ENCODE measurements at regions not wholly inside any gene's neighbourhood (a gene's known extent, or its start where the extent isn't known, plus 50 kb on each side); places are given as distances from the start of the nearest gene placed in this dataset.

DNA sequence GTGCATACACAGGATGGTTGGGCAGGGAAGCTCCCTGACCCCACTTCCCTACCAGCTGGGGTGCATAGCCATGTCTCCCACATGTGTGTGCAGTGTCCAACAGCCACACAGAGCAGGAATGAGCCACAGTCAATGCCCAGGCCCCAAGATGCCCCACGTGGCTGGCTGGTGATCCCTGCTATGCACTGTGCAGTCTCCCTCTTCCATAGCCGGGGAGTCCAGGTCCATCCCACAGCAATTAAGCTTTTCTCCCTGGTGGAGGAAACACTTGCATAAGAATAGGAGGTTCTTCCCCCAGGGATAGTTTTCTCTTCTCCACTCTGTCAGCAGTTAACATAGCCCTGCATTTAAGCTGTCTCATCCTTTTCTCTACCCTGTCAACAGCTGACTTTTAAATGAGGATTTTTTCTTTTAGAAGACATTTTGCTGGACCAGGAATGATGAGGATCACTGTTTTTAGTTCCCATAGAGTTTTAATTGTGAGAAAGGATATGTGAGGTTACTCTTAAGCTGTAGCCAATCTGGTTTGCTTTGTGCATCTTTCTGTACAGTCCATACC lies 396.5 kb upstream of the VWC2 start:
- no peak for DNase-seq (ENCODE audit: low spot score)

DNA sequence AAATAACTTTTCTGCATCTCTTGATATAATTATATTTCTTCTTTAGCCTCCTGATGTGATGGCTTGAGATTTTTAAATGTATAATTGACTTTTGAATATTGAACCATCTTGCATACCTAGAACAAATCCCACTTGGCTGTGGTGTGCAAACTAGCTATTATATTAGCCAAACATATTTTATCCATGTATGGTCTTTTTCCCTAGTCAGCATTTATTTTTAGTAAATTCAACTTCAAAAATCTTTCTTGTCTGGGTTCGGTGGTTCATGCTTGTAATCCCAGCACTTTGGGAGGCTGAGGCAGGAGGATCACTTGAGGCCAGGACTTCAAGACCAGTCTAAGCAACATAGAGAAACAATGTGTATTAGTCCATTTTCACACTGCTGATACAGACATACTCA lies 386.6 kb upstream of the VWC2 start:
- no peak for DNase-seq (ENCODE audit: low spot score)

DNA sequence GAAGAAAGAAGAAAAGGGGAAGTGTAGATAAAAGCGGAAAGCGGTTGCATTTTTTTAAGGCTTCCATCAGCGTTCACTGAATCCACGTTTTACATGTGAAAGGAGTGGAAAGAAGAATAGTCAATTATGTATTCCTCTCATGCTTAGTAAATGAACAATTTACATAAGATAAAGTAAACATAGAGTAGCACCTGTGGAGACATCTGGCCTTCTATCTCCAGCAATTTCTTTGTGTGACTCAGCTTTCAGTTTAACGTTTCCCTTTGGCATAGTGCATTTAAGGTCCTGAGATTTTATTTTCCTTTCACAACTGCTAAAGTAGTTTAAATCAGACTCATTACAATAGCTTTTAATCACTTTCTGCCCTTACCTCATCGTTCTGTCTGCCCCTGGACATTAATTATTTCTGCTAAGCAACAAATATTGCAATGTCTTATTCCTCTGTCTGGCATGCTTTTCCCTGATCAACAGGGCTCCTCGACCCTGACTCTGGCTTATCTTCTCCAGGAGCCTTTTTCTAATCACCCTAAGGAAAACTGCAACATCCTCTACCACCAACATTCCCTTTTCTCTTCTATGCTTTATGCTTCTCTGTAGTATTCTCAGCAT lies 383.5 kb upstream of the VWC2 start:
- no peak for DNase-seq (ENCODE audit: low spot score)

DNA sequence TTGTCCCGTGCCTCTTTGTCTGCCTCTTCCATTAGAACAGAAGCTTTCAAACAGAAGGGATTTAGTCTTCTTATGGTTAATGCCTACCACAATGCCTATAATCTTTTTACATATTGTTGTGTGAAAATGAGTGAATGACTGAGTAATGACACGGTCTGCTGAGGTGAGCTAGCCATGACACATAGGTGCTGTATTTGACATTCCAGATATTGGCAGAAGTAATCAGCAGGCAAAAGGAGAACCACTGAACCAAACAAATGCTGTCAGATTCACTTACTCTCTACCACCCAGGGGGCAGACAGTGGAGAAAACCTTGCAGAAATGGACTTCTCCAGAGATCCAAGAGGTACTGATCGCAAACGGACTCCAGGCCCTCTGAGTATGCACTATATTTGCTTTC lies 377.2 kb upstream of the VWC2 start:
- DNase-seq (ENCODE audit: low spot score) = no peak

DNA sequence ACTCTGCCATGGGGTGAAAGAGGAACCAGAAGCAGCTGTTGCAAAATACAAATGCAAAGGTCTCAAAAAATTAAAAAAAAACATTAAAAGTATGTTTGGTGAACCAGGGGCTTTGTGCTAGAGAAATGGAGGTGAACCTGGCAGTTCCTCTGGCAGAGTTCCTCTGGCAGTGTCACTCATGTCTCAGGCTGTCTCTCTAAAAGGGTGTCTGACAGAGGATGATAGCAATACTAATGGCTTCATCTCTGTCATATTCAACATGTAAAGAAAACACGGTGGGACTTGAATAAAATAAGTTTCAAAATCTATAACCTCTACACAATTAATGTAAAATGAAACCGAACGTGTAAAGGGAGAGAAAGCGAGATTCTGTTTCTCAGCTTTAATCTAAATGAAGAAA lies 375.7 kb upstream of the VWC2 start:
- no peak for DNase-seq (ENCODE audit: low spot score)

DNA sequence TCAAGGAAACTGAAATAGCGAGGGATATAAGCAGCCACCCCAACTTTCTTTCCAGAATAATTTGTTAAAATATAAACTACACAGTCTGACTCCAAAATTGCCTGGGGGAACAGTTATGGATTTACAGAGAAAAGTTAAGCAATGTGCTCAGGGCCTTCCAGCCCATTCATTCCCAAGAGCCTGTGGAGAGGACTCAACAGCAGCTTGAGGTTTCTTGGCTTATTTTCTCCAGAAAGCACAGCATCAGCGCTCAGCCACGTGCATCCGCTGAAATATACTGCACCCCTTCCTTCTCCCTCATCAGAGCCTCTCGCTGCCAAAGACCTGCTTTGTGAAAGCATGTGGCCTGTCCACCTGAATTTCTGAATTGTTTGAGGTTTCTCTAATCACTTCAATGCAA lies 375.2 kb upstream of the VWC2 start:
- DNase-seq (ENCODE audit: low spot score) = no peak

DNA sequence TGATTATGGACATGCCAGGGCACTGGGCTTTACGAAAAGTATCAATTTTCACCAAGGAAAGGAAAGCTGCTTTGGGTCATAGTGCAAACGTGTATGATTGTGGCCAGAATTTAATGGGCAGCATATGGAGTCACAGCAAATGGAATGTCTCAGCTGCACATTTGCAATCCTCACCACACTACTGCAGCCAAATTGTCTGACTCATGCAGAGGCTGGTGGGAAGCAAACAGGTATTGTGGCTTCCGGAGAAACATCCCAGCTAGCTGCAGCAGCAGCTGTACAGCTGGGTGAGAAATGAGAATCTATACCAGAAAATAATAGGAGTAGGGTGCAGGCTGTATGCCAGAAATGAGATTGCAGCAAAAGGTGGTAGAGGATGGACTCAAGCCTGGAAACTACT lies 374.7 kb upstream of the VWC2 start:
- no peak for DNase-seq (ENCODE audit: low spot score)

DNA sequence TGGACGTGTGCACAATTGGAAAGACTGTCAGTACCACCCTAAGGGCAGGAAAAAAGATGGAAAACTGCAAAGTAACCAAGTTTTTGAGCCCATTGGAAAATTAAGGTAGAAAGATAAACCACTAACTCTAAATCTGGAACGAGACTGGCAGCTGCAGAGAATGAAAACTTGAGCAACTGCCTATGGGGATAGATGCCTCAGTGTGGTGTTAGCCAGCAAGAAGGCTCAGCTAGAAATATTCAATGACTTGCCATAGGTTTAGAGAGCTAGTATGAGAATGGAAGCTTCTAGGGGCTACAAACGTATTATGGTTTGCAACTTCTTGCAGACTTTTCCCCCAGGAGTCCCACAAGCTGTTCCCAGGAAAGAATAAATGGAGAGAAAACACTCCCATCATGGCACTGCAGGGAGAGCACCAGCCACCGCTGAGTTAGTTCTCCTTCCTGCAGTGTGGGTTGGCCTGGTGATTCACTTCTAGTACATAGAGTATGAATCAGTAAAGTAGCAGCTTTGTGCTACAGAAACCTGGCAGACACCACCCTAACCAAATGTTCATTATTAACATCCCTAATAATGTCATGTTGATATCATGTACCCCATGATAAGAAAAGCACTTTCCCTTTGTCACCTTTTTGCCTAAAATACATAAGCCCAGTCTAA lies 372.4 kb upstream of the VWC2 start:
- DNase-seq (ENCODE audit: low spot score) = no peak

DNA sequence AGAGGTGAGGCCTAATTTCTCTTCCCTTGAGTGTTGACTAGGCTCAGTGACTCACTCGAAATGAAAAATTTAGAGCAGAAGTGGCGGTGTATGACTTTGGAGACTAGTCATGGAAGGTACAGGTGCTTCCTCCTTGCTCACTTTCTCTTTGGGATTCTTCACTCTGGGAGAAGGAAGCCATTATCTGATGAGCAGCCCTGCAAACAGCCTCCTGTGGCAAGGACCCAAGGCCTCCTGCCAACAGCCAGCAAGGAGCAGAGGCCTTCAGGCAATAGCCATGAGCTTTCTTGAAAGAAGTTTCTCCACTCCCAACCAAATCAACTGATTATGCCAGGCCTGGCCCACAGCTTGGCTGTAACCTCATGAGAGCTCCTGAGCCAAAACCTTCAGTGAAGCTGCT lies 369.6 kb upstream of the VWC2 start:
- DNase-seq (ENCODE audit: low spot score) = no peak

DNA sequence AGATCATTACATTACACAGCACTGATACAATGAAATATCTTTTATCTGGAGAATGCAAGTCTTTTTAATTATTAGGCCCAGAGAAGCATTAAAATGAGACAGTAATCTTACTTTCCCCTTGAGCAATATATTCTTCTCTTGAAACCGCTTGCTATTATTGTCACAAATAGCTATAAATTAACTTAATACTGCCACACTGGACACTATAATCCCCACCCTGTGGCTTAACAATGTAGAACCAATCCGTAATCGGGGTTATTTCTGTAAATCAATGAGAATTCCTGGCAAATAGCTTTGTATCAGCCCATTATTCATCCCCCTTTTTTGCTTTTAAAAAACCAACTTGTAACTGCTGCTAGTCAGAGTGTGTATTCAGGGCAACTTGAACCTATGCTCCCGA lies 366.2 kb upstream of the VWC2 start:
- DNase-seq (ENCODE audit: low spot score) = no peak

DNA sequence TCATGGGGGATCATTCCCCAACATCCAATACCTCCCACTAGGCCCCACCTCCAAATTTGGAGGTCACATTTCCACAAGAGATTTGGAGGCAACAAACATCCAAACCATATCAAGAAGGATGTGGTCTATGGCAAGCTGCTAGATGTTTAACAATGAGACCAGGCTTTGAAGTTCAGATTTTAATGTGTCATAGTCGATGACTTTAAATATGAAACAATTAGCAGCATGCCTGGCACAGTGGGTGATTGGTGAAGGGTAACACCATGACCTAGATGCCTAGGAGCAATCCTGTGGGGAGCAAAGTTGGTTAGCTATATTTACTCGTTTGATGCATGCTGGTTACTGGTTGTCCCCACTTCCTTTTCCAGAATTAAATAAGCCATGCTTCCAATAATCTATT lies 356.4 kb upstream of the VWC2 start:
- no peak for DNase-seq (ENCODE audit: low spot score)

DNA sequence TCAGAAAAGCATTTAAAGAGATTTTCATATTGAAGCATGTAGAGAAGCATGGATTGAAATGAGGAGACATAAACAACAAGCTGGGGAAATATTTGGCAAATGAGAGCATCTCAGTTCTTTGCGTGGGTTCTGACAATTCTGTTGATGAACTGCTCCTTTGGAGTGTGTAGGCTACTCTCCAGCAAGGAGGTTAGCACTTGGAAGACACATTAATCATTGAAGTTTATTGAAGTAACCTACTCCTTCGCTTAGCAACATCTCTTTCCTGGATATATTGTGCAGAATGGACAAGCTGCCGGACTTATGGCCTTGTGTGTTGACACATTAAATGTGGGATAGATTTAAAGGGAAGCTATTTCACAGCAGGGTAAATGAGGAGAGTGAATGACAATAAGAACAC lies 354.5 kb upstream of the VWC2 start:
- DNase-seq (ENCODE audit: low spot score) = no peak

DNA sequence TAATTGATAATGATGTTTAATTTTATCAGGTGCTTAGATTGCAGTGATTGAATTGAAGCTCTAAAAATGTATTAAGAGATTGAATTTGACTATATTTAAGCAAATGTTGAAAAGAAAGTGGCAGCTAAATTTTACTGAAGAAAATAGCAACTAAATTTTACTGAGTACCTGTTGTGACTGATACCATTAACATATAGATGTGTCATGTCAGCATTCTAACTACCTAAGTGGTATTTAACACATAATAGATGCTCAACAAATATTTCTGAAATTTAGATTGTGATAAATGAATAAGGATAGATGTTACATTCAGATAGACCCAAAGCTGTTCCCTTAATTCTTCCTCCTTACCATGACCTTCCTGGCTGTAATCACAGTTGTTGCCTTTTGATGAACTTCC lies 350.9 kb upstream of the VWC2 start:
- DNase-seq (ENCODE audit: low spot score) = no peak

DNA sequence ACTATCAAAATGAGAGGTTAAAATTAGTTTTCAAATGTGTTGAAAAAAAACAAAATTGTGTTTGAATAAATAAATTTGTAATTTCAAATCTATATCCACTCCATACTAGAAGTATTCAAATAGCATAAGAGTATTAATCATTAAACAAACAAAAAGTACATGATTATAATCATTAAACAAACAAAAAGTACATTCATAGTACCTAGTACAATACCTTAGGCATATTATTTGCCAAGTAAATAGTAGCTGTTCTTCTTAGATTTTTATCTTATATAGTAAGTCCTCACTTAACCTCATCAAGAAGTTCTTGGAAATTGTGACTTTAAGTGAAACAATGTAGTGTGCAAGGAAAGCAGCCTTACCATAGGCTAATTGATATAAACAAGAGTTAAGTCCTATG lies 349.3 kb upstream of the VWC2 start:
- no peak for DNase-seq (ENCODE audit: low spot score)

DNA sequence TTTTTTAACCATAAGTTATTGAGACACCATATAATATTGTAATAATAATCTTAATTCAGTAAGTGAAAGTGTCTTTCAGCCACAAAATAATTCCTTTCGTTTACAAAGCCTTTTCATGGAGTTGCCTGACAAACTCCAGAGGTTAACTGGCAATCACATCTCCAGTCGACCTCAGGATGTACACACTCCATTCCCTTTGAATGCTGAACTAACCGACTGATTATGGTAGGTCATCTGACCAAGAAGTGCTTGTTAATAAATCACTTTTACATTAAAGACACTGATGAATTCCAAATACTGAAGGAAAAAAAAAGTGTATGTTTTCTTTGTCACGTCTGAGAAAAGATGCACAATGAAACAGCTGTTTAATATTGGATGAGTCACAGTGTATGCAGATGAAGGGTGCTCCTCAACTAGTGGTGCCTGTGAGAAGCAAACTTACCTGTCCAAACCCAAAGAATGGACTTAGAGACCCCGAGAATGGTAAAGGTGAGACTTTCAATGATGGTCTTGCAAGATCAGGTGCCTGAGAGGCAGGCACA lies 348.1 kb upstream of the VWC2 start:
- no peak for DNase-seq (ENCODE audit: low spot score)

DNA sequence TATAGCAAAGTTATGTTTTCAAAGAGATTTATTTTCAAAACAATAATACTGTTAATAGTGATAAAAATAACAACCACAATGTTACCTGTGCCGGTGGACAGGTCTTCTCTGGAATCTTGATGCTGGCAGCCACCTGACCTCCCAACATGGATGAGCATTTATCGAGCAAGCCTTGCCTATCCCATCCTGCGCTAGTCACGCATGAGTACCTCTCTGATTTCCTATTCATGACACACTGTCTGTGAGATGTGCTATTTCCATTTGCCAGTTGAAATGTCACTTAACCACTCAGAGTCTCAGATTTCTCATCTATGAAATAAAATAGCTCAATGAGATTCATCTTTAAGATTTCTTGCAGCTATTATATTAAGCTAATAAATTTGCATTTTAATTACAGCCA lies 341.2 kb upstream of the VWC2 start:
- no peak for DNase-seq (ENCODE audit: low spot score)

DNA sequence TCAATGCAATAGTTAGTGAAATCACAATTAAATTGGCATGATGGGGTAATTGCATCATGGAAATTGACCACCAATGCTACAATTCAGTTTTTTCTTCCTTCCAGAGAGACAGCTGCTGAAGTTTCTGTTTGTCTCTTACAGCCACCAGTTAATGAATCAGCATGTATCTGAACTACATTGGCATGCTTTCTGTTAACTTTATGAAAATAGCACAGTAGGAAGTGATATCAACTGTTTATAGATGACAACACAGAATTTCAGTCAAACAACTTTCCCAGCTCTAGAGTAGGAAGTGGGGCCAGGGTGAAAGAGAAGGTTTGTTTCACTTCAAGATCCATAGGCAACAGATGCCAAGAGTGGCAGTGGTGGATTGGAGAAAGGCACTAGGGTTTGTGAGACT lies 339.6 kb upstream of the VWC2 start:
- DNase-seq (ENCODE audit: low spot score) = no peak

DNA sequence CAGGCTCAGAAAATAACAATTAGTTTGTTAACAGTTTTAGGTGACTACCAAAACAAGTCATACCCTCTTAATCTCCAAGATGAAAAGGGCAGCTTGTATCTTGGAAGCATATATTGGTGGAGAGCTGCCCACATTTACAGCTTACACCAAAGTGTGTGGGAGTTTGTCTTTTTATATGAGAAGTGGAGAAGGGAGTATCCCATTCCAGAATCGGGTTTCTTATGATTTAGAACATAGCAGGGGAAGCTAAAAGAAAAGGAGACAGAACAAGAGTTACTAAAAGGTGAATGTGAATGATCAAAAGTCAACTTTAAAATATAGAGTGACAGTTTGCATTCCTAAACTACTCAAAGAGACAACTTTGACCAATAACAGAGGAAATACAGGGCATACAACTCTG lies 338.6 kb upstream of the VWC2 start:
- no peak for DNase-seq (ENCODE audit: low spot score)

DNA sequence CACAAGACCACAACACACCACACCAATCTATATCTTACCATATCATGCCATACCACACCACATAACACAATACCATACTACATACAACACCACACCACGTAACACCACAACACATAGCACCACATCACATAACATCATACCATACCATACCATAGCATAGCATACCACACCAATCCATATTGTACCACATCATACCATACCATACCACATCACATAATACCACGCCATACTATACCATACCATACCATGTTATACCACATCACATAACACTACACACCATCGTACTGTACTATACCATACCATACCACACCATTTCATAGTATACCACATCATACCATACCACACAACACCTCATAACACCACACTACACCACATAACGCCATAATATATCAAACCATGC lies 335.2 kb upstream of the VWC2 start:
- DNase-seq (ENCODE audit: low spot score) = no peak

DNA sequence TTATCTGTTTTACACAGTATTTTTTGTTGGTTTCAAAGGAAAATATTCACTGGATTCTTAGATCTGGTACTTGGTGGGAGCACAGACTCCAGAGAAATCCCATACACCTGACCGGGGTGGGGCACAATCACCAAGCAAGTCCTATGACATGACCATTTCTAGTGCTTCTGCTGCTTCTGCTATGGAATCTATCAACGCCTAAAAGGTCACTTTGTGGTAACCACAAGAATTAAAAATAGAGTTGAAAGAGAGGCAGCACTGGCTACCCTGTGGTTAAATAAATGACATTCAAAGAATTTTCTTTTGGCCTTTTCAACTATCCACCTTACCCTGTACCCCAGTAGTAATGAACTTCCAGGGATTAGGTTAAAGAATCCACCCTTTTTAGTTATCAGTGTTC lies 329.9 kb upstream of the VWC2 start:
- DNase-seq (ENCODE audit: low spot score) = no peak

DNA sequence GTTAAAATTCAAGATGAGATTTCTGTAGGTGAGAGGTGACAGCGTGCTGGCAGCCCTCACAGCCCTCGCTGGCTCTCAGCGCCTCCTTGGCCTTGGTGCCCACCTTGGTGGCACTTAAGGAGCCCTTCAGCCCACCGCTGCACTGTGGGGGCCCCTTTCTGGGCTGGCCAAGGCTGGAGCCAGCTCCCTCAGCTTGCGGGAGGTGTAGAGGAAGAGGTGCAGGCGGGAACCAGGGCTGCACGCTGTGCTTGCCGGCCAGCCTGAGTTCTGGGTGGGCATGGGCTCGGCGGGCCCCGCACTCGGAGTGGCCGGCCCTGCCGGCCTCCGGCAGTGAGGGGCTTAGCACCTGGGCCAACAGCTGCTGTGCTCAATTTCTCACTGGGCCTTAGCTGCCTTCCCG lies 320.0 kb upstream of the VWC2 start:
- DNase-seq (ENCODE audit: low spot score) = no peak

DNA sequence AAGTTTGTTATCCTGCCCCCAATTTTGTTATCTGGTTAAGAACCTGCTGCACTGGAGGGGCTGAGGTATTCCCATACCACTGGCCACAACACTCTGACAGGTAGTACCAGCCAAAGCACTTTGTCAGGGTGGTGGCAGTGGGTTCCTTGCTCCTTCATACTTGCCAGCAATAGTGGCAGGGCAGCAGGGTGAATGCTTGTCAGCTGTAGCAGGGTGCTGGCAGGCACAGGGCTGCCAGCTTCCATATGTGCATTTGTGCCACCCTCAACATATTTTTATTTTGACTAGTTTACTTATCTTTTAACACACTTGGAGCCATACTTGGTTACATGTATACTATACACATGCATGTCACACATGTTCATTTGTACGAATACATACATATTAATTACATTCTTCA lies 294.0 kb upstream of the VWC2 start:
- DNase-seq (ENCODE audit: low spot score) = no peak

DNA sequence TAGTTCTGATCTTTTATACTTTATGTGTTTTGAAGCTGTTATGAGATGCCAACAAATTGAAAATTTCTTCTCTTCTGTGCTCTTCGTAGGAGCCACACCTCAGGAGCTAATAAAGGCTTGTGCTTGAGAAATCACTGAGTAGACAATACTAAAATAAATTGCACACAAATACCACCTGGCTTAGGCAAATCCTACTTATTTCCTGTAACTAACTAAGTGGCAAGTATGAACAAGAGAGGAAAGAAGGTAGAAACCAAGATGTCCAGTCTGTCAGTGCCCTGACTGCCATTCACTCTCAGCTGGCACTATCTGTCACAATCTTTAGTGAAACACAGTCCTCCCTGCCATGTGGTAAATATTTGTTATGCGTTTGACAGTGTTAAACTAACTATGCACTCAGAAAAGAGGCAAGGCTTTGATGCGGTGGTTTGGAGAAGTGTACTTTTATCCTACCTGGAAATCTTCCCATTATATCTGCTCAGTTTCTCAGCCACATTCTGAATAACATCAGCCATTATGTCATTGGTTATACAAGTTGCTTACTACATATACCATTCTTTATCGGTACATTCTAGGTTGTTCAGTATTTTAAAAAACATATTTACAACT lies 293.4 kb upstream of the VWC2 start:
- DNase-seq (ENCODE audit: low spot score) = no peak

DNA sequence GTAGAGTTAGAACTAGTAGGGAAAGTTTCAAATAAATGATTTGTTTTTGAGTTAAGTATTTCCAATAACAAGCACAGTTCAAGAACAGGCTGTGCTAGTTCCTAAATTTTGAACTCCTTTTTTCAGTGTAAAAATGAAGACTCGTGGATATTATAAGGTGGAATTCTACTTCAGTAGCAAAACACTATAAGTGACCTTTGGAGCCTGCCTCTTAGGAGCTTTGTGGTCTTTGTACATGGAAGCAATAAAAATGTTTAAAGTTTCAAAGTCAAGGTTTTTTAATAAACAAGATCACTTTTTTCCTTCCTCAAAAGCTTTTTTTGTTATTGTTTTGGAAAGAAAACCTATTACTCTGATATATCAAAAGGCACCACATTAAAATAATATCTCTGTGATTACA lies 292.4 kb upstream of the VWC2 start:
- DNase-seq (ENCODE audit: low spot score) = no peak

Measured in hematopoietic multipotent progenitor cell treated with erythropoietin and hydrocortisone succinate and interleukin-3 and kit ligand, for 15 days (in vitro differentiated cells).